ENCODE measurements at regions not wholly inside any gene's neighbourhood (a gene's known extent, or its start where the extent isn't known, plus 50 kb on each side); places are given as distances from the start of the nearest gene placed in this dataset.

- TF ChIP-seq CTCF (optimal IDR thresholded peaks at IDR 0.05 in 1 of 3, IDR thresholded peaks at IDR 0.05 in 1 of 3, conservative IDR thresholded peaks at IDR 0.05 in 1 of 3; ENCODE audit: extremely low read depth in 1 of 3, insufficient read depth in 2 of 3, low read length in 3 of 3), result no peak
- TF ChIP-seq EZH2 (IDR thresholded peaks at IDR 0.05; ENCODE audit: low read length), result no peak
Observed at GRCh38 chr6:50116390-50116789, 66.7 kb upstream of the DEFB112 start.

Measured in keratinocyte (primary cell).